Gastrocnemius medialis (tissue), 4 donors: ENCODE measurements at regions not wholly inside any gene's neighbourhood (a gene's known extent, or its start where the extent isn't known, plus 50 kb on each side); places are given as distances from the start of the nearest gene placed in this dataset.

Source experiments
- CTCF ChIP-seq, 5 experiments: fragments of 450-650 bp in 3 of 5; fragments of 200-600 bp in 2 of 5; sonication (generic) in 2 of 5; IDR thresholded peaks in 4 of 5; conservative IDR thresholded peaks in 1 of 5; 1 replicate in 4 of 5; 2 replicates in 1 of 5; pipeline ENCODE4 v1.5.1; 2016 to 2019; ENCODE audit warnings: antibody characterized with exemption in 5 of 5, mild to moderate bottlenecking in 3 of 5, moderate library complexity in 3 of 5
- POLR2A ChIP-seq, 2 donors: fragments of 450-650 bp; IDR thresholded peaks; one replicate each; pipeline ENCODE4 v1.6.1; 2017; ENCODE audit warnings: antibody characterized with exemption in 2 of 2, mild to moderate bottlenecking in 2 of 2, moderate library complexity in 2 of 2

- TF ChIP-seq CTCF (IDR thresholded peaks at IDR 0.05 in 4 of 5, conservative IDR thresholded peaks at IDR 0.05 in 1 of 5) (no peak), POLR2A (IDR thresholded peaks at IDR 0.05) (no peak)
Observed at GRCh38 chr11:12598330-12599256, 75.6 kb upstream of the TEAD1 start.
